ENCODE measurements at regions not wholly inside any gene's neighbourhood (a gene's known extent, or its start where the extent isn't known, plus 50 kb on each side); places are given as distances from the start of the nearest gene placed in this dataset.

DNA sequence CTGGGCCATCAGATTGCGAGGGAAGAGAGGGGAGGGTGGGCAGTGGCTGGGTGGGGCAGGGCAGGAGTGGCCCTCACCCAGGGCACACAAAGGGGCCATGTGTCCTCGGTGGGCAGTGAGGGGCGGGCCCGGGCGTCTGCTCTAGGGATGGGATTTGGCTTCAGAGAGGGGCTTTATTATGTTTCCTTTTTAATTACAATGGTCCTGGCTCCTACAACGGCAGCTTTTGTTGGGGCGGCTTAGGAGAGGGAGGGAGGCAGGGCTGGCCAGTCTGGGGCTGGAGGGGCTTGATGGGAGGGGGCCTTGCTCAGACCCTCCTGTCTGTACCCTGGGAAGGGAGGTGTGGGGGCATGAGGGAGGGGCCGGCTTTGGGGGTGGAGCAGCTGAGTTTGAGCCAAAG lies 102.8 kb upstream of the WNT4 start:
- peaks cover 6% of the 10 kb centered on the region for H3K27me3 Mint-ChIP-seq
- no peak overlapping the region for H3K4me3 Mint-ChIP-seq
- no peaks in the 10 kb centered on the region for H3K9me3 Mint-ChIP-seq
- DNase-seq (ENCODE audit: extremely low spot score, unreplicated experiment), result no peak
- H3K4me1 Mint-ChIP-seq (ENCODE audit: unreplicated experiment), result peaks cover 41% of the 10 kb centered on the region
- no peaks in the 10 kb centered on the region for H3K36me3 Mint-ChIP-seq
- TF ChIP-seq, protein P1, sequence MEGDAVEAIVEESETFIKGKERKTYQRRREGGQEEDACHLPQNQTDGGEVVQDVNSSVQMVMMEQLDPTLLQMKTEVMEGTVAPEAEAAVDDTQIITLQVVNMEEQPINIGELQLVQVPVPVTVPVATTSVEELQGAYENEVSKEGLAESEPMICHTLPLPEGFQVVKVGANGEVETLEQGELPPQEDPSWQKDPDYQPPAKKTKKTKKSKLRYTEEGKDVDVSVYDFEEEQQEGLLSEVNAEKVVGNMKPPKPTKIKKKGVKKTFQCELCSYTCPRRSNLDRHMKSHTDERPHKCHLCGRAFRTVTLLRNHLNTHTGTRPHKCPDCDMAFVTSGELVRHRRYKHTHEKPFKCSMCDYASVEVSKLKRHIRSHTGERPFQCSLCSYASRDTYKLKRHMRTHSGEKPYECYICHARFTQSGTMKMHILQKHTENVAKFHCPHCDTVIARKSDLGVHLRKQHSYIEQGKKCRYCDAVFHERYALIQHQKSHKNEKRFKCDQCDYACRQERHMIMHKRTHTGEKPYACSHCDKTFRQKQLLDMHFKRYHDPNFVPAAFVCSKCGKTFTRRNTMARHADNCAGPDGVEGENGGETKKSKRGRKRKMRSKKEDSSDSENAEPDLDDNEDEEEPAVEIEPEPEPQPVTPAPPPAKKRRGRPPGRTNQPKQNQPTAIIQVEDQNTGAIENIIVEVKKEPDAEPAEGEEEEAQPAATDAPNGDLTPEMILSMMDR (conservative IDR thresholded peaks at IDR 0.05), result no peak
- no peak overlapping the region for H3K27ac Mint-ChIP-seq

DNA sequence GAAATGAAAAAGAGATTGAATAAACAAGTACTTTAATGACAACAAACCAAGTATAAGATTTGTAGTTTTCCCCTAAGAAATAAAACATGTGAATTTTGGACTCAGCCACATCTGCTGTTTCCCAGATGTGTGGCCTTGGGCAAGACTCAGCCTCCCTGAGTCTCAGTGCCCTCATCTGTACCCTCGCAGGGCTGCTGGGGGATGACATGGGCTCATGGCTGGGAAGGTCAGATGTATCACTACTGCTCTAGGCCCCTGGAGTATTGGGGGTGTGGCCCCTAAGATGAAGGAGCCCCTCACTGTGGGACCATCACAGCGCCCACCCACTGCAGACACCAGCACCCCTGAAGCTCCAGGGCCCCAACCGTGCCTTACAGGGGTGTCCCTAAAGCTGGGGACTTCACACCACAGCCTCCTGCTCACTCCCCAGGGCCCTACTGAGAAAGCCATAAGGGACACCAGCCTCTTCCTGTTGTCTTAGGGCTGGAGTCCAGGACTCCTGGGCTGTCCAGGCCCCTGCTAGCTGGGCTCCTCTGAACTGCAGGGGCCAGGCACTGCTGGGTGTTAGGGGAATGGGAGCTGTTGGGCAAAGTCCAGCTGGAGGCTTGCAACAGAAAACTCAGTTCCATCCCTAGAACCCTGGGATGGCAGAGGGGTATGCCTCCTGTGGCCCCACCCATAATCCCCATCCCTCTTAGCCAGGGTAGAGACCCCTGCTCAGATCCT lies 104.0 kb upstream of the WNT4 start:
- TF ChIP-seq, protein P1 (conservative IDR thresholded peaks at IDR 0.05), result no peak
- Mint-ChIP-seq H3K4me3 (no peak overlapping the region), H3K9me3 (no peaks in the 10 kb centered on the region), H3K4me1 (ENCODE audit: unreplicated experiment) (peaks cover 33% of the 10 kb centered on the region), H3K27ac (no peak overlapping the region), H3K27me3 (peaks cover 6% of the 10 kb centered on the region), H3K36me3 (no peaks in the 10 kb centered on the region)
- DNase-seq (ENCODE audit: extremely low spot score, unreplicated experiment), result no peak

DNA sequence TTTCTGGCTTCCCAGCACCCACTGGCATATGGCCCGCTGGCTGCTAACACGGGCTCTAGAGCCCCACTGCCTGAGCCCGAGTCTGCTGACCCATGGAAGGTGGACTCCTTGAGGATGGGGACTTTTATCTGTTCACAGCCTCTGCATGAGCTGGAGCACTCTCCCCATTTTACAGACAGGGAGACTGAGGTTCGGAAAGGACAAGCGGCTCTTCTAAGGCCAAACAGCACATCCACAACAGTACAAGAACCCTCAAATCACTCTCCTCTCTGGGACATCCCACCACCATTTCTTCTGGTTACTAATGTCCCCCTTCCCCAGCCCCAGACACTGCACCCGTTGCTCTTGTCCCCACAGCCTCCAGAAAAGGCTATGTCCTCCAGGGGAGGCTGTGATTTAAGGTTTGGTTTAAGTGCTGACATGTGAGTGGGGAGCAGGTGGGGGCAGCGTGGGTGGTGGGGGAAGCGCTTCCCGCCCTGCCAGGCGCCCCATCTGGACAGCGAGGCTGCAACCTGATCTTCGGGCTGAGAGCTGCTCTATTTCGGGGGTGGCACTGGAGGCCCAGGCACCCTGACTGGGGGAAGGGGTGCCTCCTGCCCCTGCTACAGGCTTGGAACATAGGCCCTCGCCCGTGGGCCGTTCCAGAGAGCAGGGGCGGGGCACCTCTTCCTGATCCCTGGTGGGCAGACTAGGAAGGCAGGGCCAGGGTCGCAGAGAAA lies 104.8 kb upstream of the WNT4 start:
- Mint-ChIP-seq H3K4me3 (no peak overlapping the region), H3K4me1 (ENCODE audit: unreplicated experiment) (peaks cover 40% of the 10 kb centered on the region), H3K27ac (no peak overlapping the region), H3K27me3 (peaks cover 5% of the 10 kb centered on the region), H3K36me3 (no peaks in the 10 kb centered on the region), H3K9me3 (no peaks in the 10 kb centered on the region)
- DNase-seq (ENCODE audit: extremely low spot score, unreplicated experiment), result no peak
- TF ChIP-seq, protein P1 (conservative IDR thresholded peaks at IDR 0.05), result no peak

DNA sequence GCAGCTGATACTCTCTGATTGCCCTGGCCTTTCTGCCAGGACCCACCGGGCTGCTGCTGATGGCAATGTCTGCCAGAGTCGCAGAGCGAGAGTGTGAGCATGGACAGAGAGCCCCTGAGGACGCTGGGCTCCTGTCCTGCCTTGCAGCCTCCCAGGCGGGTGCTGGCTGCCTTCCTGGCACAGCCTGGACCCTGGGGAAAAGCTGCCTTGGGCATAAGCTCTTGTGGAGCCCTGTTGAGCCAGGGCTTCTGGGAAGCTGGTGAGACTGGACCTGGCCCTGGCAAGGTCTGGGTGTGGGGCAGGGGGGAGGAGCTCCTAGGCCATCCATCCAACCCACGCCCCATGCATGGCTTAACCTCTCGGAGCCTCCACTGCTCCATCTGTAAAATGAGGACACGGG lies 105.8 kb upstream of the WNT4 start:
- TF ChIP-seq, protein P1 (conservative IDR thresholded peaks at IDR 0.05), result no peak
- Mint-ChIP-seq H3K4me3 (no peak overlapping the region), H3K27me3 (no peaks in the 10 kb centered on the region), H3K9me3 (no peaks in the 10 kb centered on the region), H3K4me1 (ENCODE audit: unreplicated experiment) (peaks cover 45% of the 10 kb centered on the region), H3K27ac (peak overlapping the region; percentile 34), H3K36me3 (no peaks in the 10 kb centered on the region)
- DNase-seq (ENCODE audit: extremely low spot score, unreplicated experiment), result no peak

DNA sequence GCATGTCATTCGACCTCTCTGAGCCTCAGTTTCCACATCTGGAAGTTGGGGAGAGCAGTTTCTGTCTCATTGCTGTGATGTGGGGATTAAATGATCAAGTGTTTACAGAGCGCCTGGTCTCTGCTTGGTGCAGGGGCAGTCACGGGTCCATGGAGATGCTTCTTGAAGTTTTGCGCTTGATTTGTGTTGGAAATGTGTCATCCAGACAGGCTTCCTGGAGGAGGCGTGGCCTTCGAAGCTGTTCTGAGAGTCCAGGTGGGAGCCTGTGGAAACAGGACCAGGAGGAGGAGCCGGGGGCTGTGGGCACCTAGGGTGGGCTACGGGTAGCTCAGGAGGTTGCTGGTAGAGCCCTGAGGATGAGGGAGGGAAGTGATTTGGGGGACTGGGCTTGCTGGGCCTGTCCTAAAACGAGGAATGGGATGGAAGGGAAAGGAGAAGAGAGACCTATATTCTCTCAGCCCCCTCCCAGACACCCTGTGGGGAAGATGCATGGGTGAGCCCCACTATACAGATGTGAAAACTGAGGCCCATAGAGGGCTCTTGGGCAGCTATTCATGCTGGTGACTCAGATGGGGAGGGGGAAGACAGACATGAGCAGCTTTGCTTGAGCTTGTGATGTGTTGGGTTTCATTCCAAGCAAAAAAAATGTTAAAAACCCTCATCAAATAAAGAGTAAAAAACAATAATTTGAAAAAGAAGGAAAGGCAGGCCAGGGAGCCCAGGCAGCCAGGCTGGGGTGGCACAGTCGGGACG lies 107.2 kb upstream of the WNT4 start:
- TF ChIP-seq, protein P1 (conservative IDR thresholded peaks at IDR 0.05), result no peak
- H3K9me3 Mint-ChIP-seq, result no peaks in the 10 kb centered on the region
- H3K36me3 Mint-ChIP-seq, result no peaks in the 10 kb centered on the region
- DNase-seq (ENCODE audit: extremely low spot score, unreplicated experiment), result no peak
- H3K27ac Mint-ChIP-seq, result no peak overlapping the region
- no peaks in the 10 kb centered on the region for H3K27me3 Mint-ChIP-seq
- no peak overlapping the region for H3K4me3 Mint-ChIP-seq
- peaks cover 56% of the 10 kb centered on the region for H3K4me1 Mint-ChIP-seq (ENCODE audit: unreplicated experiment)
